Ishikawa (cell line): ENCODE measurements at regions not wholly inside any gene's neighbourhood (a gene's known extent, or its start where the extent isn't known, plus 50 kb on each side); places are given as distances from the start of the nearest gene placed in this dataset.

Experiments
- CEBPB ChIP-seq: IDR thresholded peaks from 2 replicates; pipeline ENCODE4 v1.6.1; 2012
- CREB1 ChIP-seq: IDR thresholded peaks from 2 replicates; pipeline ENCODE4 v1.6.1; 2012; ENCODE audit warnings: low read depth
- EP300 ChIP-seq: IDR thresholded peaks from 2 replicates; pipeline ENCODE4 v1.6.1; 2012; ENCODE audit warnings: borderline replicate concordance
- NFIC ChIP-seq: IDR thresholded peaks from 2 replicates; pipeline ENCODE4 v1.6.1; 2012
- REST ChIP-seq: IDR thresholded peaks from 2 replicates; pipeline ENCODE4 v1.6.1; 2012; ENCODE audit warnings: low read depth, mild to moderate bottlenecking
- TAF1 ChIP-seq: IDR thresholded peaks from 2 replicates; pipeline ENCODE4 v1.6.1; 2012; ENCODE audit warnings: low read depth, mild to moderate bottlenecking
- TEAD4 ChIP-seq: IDR thresholded peaks from 2 replicates; pipeline ENCODE4 v1.6.1; 2012
- USF1 ChIP-seq: IDR thresholded peaks from 2 replicates; pipeline ENCODE4 v1.6.1; 2012
- YY1 ChIP-seq: IDR thresholded peaks from 2 replicates; pipeline ENCODE4 v1.6.1; 2012; ENCODE audit warnings: low read depth
- ZBTB7A ChIP-seq: IDR thresholded peaks from 2 replicates; pipeline ENCODE4 v1.6.1; 2012; ENCODE audit warnings: low read depth

DNA sequence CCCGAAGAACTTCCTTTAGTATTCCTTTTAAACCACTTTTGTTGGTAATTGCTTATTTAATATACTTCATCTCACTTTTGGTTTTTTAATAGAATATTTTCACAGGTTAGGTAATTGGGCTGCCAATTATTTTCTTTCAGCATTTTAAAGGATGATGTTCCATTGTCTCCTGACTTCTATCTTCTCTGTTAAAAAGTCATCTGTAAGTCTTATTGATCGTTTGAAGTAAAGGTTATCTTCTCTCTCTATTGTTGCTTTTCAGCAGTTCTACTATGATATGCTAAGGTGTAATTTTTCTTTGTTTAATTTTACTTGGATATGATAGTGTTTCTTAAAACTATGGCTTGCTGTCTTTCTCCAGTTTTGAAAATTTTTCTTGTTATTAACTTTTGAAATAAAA, 307.5 kb downstream of the MAP2K4 start:
- TF ChIP-seq TAF1 (no peak), CREB1 (no peak), ZBTB7A (no peak), USF1 (no peak), EP300 (no peak), REST (no peak), CEBPB (no peak), YY1 (no peak), TEAD4 (no peak), NFIC (no peak)
